Inflammatory macrophage treated with lipopolysaccharide for 1 hour (primary cell): ENCODE measurements at regions not wholly inside any gene's neighbourhood (a gene's known extent, or its start where the extent isn't known, plus 50 kb on each side); places are given as distances from the start of the nearest gene placed in this dataset.

Experiments used
- DNase-seq, 2 donors: peaks; one replicate each; pipeline ENCODE4 v3.0.0-alpha.2; 2020 to 2022

- DNase-seq: no peak
Measured at GRCh38 chr4:30943356-30943755, 223.2 kb downstream of the PCDH7 start.

GRCh38 chr4:30945586-30945985, 225.4 kb downstream of the PCDH7 start:
- no peak for DNase-seq

DNA sequence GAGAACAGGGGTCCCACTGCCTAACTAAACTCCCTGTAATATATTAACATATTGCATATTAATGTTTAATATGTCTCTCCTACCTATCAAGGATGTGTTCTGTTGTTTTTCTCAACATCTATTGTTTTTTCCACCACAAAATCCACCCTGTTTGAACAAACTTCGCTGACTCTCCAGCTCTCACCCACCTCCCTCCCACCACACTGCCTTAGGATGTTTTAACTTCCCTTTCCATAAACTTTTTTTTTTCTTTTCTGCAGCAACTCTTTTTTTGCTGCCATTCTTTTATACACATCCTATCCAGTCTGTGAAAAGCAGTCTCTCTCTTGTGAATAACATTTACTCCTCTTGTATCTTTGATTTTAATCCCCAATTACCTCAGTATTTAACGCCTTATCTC, 226.1 kb downstream of the PCDH7 start:
- DNase-seq: no peak

DNA sequence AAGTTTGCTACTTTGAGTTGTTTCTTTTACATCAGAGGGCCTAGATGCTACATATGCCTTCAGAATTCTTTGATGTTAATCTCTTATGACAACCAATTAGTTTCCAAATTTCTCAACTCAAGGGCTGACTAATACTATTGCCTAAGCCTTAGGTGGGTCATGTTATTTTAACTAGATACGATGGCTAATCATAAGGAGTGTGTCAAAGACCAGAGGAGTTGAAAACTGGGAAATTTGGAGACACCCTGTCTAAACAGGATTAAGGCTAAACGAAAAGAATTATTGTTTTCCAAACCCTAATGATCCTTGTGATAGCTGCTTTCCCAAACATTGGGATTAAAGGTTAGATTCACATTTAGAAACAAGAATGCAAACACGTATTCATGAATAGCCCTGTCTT, 228.5 kb downstream of the PCDH7 start:
- no peak for DNase-seq

GRCh38 chr4:30950737-30951136, 230.6 kb downstream of the PCDH7 start:
- DNase-seq: no peak

DNA sequence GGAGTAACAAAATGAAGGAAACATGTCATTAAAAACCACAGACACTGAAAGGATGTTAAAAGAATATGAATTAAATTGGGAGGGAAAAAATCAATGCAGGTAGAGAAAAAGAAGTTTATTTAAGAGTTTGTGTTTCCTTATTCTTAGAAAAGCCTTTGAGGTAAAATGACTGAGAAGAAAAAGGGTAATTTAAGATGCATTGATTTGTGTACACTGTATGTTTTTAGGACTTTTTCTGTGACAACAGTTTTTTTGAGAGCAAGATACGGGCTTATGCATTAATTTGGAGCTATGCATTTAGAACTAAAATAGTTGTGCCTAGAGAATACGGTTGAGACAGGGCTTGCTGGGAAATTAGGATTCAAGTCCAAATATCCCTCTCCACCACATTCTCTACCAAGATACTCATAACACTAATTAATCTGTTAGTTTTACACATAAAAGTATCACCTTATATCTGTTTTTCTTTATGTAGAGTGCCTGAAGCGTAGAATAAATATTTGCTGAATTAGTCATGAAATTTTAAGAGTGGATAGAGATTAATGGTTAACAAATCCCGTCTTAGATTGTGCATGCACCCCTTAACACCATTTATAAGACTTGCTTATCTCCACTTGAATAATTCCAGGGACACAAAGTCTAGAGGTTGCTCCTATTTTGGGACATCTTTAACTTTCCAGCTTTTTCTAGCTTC, 232.5 kb downstream of the PCDH7 start:
- no peak for DNase-seq

GRCh38 chr4:30953799-30954198, 233.6 kb downstream of the PCDH7 start:
- no peak for DNase-seq

GRCh38 chr4:30956916-30957315, 236.7 kb downstream of the PCDH7 start:
- no peak for DNase-seq

- DNase-seq: no peak
Measured at GRCh38 chr4:30957706-30958105, 237.5 kb downstream of the PCDH7 start.

GRCh38 chr4:30959781-30960485, 239.8 kb downstream of the PCDH7 start:
- DNase-seq: no peak

DNA sequence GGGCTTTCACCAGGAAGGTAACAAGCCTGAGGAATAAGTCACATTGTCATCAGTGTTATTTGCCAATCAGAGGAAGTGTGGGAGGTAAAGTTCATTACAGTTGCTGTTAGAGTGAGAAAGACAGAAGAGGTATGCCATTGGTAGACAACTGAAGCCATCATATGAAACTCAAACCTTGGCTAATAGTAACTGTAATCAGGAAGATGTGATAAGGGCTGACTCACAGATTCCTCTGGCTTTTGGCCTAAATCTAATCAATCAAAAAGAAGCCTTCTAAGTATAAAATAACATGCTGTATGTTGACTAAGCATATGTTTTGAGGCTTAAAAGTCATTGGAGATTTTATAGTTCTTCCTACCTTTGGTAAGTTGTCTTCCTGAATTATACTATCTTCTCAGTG, 242.8 kb downstream of the PCDH7 start:
- DNase-seq: no peak

GRCh38 chr4:30968926-30969325, 248.8 kb downstream of the PCDH7 start:
- DNase-seq: no peak

DNA sequence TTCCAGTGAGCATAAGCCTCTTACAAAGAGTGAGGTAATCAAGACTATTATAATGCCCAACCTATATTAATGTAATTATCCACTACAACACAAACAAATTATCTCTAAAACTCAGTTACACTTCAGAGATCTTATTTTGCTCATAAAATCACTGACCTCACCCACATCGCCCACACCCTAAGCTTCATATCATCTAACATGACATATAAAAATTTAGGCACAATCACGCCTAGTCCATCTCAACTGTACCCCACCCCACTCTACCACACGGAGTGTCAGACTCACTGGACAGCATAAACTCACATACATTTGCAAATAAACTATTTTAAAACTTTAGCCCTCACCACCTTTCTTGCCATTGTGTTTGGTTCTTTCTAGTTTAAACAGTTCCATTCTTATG, 252.4 kb downstream of the PCDH7 start:
- DNase-seq: no peak

DNA sequence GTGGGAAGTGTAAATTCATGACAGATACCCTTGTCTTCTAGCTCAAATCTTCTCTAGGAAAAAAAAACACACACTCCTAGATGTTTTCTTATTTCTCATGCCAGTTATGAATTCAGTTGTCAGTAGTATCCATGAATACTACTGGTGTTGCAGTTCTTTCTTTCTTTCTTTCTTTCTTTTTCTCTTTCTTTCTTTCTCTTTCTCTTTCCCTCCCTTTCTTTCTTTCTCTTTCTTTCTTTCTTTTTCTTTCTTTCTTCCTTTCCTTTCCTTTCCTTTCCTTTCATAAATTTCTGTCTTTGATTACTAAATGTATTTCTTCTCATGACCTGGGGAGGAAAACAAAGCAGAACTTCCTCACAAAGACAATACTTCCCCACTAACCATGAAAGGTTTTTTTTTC, 253.8 kb downstream of the PCDH7 start:
- DNase-seq: no peak

DNA sequence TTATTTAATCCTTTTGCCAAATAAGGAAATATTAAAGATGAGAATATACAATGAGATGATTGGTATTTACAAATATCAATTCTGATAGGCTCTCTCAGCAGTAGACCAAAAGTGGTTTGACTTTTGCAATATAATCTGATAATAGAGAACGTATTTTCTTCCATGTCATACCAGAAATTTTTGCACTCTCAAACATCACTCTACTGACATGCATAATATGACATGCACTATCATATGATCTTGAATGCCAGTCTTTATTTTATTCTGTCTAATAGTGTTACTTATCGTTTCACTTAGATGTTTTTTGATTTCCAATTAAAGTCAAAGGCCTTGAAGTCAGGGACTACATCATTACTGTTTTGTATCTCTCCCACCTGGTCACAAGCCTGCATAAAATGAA, 259.2 kb downstream of the PCDH7 start:
- no peak for DNase-seq

GRCh38 chr4:30989508-30989907, 269.3 kb downstream of the PCDH7 start:
- no peak for DNase-seq

DNA sequence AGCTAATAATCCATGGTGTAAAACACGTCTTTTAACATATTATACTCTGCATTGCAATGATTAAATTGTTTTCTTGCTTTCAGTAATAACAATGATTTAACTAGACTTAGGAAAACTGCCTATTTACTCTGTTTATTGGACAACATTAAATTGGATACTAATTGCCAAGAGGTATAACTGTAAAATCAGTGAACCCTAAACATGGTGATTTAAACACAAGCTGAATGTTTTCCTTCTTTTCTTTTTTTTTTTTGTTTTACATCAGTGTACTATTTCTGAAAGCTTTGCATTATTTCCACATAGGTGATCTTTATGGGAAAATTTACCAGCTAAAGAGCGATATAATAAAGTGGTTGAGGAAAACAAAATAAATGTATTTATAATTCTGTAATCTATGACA, 276.7 kb downstream of the PCDH7 start:
- no peak for DNase-seq

DNA sequence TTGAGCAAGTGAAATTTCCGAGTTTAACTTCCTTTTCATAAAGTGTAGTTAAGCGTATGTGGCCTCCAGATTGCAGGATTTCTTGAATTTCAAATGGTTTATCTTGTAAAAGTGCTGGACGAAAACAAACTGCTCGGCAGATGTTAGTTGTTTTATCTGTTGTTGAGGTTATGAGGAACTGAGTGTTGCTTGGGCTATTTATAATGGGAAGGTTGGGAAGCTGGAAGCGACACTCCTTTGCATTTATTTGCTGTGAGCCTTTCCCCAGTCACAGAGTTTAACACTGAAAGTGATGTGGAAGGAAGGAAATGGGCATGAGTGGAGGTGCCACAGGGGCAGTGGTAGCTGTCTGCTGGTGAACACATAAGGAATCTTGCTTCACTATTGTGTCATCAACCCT, 284.9 kb downstream of the PCDH7 start:
- DNase-seq: no peak

- no peak for DNase-seq
Measured at GRCh38 chr4:31007858-31008257, 287.7 kb downstream of the PCDH7 start.

- no peak for DNase-seq
Measured at GRCh38 chr4:31009926-31010325, 289.8 kb downstream of the PCDH7 start.

- DNase-seq: no peak
Measured at GRCh38 chr4:31015123-31015522, 295.0 kb downstream of the PCDH7 start.

DNA sequence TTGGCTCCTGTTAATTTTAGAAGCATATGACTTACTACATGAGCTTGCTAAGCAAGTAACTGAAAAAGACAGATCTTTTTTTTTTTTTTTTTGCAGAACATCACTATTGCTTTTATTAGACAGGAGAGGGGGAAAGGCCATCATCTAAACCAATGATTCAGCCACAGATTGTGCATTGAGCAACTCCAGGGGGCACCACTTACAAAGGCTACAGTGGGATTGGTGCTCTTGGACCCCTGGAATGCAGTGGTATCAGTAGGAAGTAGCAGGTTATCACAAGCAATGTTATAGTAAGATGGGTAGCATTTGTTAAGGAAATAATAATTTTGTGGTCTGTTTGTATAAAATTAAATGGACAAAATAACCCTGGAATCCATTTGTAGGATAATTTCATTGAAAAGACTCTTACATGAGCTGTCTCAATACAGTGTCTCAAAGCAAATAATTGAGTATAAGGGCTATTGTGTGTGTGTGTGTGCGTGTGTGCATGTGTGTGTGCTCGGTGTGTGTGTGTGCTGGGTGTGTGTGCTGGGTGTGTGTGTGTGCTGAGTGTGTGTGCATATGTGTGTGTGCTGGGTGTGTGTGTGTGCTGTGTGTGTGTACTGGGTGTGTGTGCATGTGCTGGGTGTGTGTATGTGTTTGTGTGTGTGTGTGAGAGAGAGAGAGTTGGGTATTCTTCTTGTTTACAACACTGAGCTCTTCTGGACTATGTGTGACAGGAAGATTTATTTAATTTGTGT, 296.3 kb downstream of the PCDH7 start:
- no peak for DNase-seq

- no peak for DNase-seq
Measured at GRCh38 chr4:31020363-31020762, 300.2 kb downstream of the PCDH7 start.

DNA sequence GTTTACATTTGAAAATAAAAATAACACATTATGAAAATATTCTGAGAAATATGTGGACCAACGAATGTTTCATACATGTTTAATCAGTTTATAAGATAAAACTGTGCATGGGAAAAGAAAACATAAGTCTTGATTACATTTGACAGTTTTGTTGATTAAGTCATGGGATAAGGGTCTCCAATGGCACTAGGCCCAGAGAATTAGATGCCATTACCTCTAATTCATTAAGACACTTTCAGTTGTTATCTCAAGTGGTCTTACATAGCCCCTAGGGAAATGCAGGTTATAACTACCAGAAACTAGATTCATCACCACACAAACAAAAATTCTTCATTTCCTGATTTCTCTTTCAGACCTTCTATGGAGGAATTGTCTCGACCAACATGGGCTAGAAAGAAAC, 300.8 kb downstream of the PCDH7 start:
- DNase-seq: no peak
